ENCODE measurements at regions not wholly inside any gene's neighbourhood (a gene's known extent, or its start where the extent isn't known, plus 50 kb on each side); places are given as distances from the start of the nearest gene placed in this dataset.

DNA sequence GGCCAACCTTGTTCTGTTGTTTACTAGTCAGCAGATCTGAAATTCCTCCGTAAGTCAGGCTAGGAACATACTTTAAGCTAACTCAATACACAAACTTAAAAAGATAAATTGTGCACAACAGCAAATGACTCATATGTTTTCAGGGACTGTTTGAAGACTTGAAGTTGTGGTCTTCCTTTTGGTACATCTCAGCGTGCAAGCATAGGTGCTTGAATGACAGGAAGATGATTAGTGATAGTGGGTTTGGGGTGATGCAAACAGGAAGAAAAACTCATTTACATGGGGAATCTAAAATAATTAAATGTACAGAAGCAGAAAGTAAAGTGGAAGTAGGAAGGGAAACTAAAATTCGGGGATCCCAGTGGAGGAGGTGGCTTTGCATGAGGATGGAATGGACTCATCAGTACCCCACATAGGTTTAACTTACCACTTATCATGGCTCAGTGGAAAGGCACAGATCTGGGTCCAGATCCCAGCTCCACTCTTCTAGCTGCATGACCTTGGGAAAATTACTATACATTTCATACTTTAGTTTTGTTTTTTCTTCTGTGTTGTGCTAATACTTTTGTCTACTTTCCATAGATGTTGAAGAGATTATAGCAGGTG is 122.3 kb downstream of the XCL2 start:
- DNase-seq (ENCODE audit: low read depth), result no peak
- H3K4me3 ChIP-seq (ENCODE audit: low read length), result no peak overlapping the region
- TF ChIP-seq, protein P1, sequence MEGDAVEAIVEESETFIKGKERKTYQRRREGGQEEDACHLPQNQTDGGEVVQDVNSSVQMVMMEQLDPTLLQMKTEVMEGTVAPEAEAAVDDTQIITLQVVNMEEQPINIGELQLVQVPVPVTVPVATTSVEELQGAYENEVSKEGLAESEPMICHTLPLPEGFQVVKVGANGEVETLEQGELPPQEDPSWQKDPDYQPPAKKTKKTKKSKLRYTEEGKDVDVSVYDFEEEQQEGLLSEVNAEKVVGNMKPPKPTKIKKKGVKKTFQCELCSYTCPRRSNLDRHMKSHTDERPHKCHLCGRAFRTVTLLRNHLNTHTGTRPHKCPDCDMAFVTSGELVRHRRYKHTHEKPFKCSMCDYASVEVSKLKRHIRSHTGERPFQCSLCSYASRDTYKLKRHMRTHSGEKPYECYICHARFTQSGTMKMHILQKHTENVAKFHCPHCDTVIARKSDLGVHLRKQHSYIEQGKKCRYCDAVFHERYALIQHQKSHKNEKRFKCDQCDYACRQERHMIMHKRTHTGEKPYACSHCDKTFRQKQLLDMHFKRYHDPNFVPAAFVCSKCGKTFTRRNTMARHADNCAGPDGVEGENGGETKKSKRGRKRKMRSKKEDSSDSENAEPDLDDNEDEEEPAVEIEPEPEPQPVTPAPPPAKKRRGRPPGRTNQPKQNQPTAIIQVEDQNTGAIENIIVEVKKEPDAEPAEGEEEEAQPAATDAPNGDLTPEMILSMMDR (conservative IDR thresholded peaks at IDR 0.05; ENCODE audit: low read depth, low read length), result no peak

DNA sequence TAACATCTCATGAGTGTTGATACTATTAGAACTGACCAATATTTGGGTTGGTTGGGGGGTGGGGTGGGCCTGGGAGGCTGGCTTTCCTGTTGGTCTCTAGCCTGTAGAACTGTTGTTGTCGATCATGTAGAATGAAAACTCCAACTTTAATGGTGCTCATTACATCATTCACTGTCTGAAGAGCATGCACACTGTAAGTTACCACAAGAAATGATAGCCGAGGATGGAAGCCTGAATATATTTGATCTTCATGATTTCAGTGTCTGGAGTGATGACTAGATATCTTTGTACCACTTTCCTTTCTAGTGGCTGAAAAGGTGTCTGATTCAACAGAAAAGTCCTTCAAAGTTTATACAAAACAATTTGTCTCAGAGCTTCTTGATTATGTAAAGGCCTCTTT is 123.6 kb downstream of the XCL2 start:
- no peak for DNase-seq (ENCODE audit: low read depth)
- TF ChIP-seq, protein P1 (conservative IDR thresholded peaks at IDR 0.05; ENCODE audit: low read depth, low read length), result no peak

DNA sequence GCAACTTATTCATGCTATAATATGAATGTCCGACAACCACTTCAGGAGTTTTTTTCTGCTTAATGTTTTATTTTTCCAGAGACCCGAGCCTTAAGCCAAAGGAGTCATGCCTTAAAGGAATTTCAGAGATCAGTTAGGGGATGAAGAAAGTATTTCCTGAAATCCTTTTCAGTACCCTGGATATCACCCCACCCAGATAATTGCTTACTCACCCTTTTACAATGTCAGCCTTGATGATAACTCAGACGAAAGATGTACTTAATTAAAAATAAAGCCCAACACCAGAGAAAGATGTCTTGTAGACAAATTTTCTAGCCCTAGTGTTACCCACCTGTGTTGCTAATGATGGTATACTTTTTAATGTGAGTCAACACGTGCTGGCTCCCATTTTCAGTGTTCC is 124.1 kb downstream of the XCL2 start:
- TF ChIP-seq, protein P1 (conservative IDR thresholded peaks at IDR 0.05; ENCODE audit: low read depth, low read length), result no peak
- no peak for DNase-seq (ENCODE audit: low read depth)
- no peak overlapping the region for H3K4me3 ChIP-seq (ENCODE audit: low read length)

More for the DNA sequence above, 123.6 kb downstream of the XCL2 start:
- no peak overlapping the region for H3K4me3 ChIP-seq (ENCODE audit: low read length)

DNA sequence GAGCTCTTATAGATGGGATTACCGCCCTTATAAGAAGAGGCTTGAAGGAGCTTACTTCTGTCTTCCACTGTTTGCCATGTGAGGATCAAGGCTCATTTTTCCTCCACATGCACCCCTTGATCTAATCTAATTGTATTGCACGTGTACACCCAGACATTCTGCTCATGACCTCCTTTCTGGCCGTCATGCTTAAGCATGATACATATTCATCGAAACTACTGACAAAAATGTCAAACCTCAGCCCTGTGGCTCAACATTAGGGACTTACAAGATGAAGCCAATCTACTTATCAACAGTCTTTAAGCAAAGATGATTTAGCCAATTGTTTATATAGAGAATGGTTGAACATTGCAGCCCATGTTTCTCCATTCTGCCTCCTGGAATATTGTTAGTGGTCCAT is 127.6 kb downstream of the XCL2 start:
- TF ChIP-seq, protein P1 (conservative IDR thresholded peaks at IDR 0.05; ENCODE audit: low read depth, low read length), result no peak
- H3K4me3 ChIP-seq (ENCODE audit: low read length), result no peak overlapping the region
- DNase-seq (ENCODE audit: low read depth), result no peak

DNA sequence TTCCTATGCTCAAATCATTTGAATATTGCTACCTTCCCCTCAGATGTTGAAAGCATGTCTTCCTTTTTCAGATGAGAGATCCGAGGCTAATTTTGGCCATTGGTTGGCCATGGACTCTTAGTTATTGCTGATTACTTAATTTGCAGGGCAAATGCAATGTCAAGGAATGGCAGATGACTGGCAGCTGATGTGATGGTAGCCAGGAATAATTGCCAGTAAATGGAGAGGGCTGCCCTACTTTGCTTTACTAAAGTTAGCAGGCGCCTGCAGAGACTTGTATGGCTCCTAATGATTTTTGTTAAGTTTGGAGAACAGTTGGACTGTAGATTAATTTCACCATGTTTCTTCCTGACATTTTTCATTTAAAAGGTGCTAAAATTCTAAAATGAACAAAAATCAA is 128.9 kb downstream of the XCL2 start:
- TF ChIP-seq, protein P1 (conservative IDR thresholded peaks at IDR 0.05; ENCODE audit: low read depth, low read length), result no peak
- no peak overlapping the region for H3K4me3 ChIP-seq (ENCODE audit: low read length)
- no peak for DNase-seq (ENCODE audit: low read depth)

DNA sequence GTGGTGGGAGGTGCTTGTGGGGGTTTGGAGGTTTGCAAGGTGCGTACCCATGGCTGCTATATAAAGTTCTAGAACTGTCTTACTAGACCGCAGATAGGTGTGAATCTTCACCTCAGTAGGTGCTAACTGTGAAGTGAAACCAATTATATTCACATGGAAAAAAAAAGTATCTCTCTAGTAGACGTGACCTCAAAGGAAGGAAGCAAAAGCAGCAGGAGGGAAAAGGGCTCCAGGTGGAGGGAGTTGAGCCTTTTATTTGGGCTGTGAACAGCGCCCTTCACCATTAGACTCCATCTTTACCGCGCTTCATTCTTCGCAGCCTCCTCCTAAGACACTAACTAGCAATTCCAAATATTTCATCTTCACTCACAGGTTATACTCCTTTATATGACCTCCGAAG is 129.8 kb downstream of the TBX19 start:
- DNase-seq (ENCODE audit: low read depth), result no peak
- no peak overlapping the region for H3K4me3 ChIP-seq (ENCODE audit: low read length)
- TF ChIP-seq, protein P1 (conservative IDR thresholded peaks at IDR 0.05; ENCODE audit: low read depth, low read length), result no peak

DNA sequence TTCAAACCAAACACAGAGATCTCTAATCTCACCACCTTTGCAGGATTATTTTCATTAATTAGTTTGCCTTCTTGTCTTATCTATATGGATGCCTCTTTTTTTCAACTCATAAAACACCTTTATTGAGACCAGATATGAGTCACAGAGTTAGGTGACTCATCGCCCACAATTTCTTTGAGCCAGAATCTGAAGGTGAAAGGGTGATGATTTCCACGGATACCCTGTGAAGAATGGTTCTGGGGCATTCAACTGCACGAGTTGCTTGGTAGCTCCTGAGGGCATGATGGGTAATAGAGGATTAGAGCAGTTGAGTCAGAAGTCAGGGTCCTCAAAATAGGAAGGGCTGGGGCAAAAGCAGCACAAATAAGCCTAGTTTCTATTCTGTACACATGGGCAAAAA is 128.2 kb downstream of the TBX19 start:
- TF ChIP-seq, protein P1 (conservative IDR thresholded peaks at IDR 0.05; ENCODE audit: low read depth, low read length), result no peak
- DNase-seq (ENCODE audit: low read depth), result no peak

More for the DNA sequence above, 128.2 kb downstream of the TBX19 start:
- no peak overlapping the region for H3K4me3 ChIP-seq (ENCODE audit: low read length)
